Sigmoid colon (tissue), 6 donors: ENCODE measurements at regions not wholly inside any gene's neighbourhood (a gene's known extent, or its start where the extent isn't known, plus 50 kb on each side); places are given as distances from the start of the nearest gene placed in this dataset.

Experiments used
- DNase-seq: peaks from one replicate; pipeline ENCODE4 v3.0.0-alpha.2; 2019
- H3K27ac ChIP-seq, 4 donors: fragments of 200-600 bp; sonication (generic); one replicate each; pipeline ENCODE4 v1.5.1; 2016 to 2019; ENCODE audit warnings: mild to moderate bottlenecking in 1 of 4
- H3K27me3 ChIP-seq, 3 donors: fragments of 200-600 bp; sonication (generic); one replicate each; pipeline ENCODE4 v1.5.1; 2019; ENCODE audit warnings: mild to moderate bottlenecking in 1 of 3
- H3K36me3 ChIP-seq, 4 donors: fragments of 200-600 bp; sonication (generic); one replicate each; pipeline ENCODE4 v1.5.1; 2016 to 2019
- H3K4me1 ChIP-seq, 4 donors: fragments of 200-600 bp; sonication (generic); one replicate each; pipeline ENCODE4 v1.5.1; 2017 to 2019
- H3K4me3 ChIP-seq, 4 donors: fragments of 200-600 bp; sonication (generic); one replicate each; pipeline ENCODE4 v1.5.1; 2017 to 2019; ENCODE audit warnings: mild to moderate bottlenecking in 2 of 4, moderate library complexity in 1 of 4
- H3K9me3 ChIP-seq, 4 donors: fragments of 200-600 bp in 3 of 4; sonication (generic) in 3 of 4; one replicate each; pipeline versions ENCODE4 v1.5.1 to v1.6.1; 2013 to 2019
- CTCF ChIP-seq, 4 experiments: fragments of 450-650 bp in 3 of 4; fragments of 200-600 bp in 1 of 4; IDR thresholded peaks; one replicate each; pipeline ENCODE4 v1.5.1; 2016 to 2019; ENCODE audit warnings: antibody characterized with exemption in 4 of 4, mild to moderate bottlenecking in 3 of 4, moderate library complexity in 2 of 4
- EP300 ChIP-seq, 4 donors: sonication (generic); formaldehyde crosslinking; IDR thresholded peaks; one replicate each; pipeline ENCODE4 v1.6.1; 2017; ENCODE audit warnings: antibody characterized with exemption in 4 of 4
- POLR2A ChIP-seq, 2 donors: fragments of 450-650 bp; IDR thresholded peaks; one replicate each; pipeline ENCODE4 v1.6.1; 2016; ENCODE audit warnings: antibody characterized with exemption in 2 of 2, mild to moderate bottlenecking in 2 of 2, moderate library complexity in 2 of 2
- POLR2AphosphoS5 ChIP-seq, 4 donors: sonication (generic); formaldehyde crosslinking; IDR thresholded peaks; one replicate each; pipeline ENCODE4 v1.6.1; 2017; ENCODE audit warnings: antibody characterized with exemption in 4 of 4
- WGBS, 2 donors: extraction: QIAGEN DNeasy Blood & Tissue Kit; methylation state at CpG; one replicate each; pipeline ENCODE4 v1.1.7; 2013; 5-methylcytosine and 5-hydroxymethylcytosine counted together
- intact Hi-C: fragments of 100-400 bp; cut with DNase I; formaldehyde crosslinking; loops from one replicate; pipeline ENCODE4 v1.15.1; 2023
- donor health status: healthy with polysubstance abuse.
- donor health status: healthy.

- Histone ChIP-seq H3K27ac (peak overlapping the region in 2 of 4 donors; percentile 56 to 60), H3K27me3 (no peaks in the 10 kb centered on the region), H3K9me3 (no peaks in the 10 kb centered on the region), H3K4me1 (peaks cover 0 to 29% (median 9%) of the 10 kb centered on the region in 4 donors), H3K4me3 (no peak overlapping the region), H3K36me3 (peaks cover 0 to 3% (median 0%) of the 10 kb centered on the region in 4 donors)
- intact Hi-C loops = loop anchor here (5.0 kb wide), 1 partner anchor 427 kb away; no protein-coding TSS in a partner anchor
- 56 to 68% methylated on average over 4 of the region's 4 CpGs for WGBS, 2 donors
- TF ChIP-seq EP300 (IDR thresholded peaks at IDR 0.05) (no peak), CTCF (IDR thresholded peaks at IDR 0.05) (peak in 1 of 4 experiments; percentile 6)
- DNase-seq = no peak
These were observed 548.7 kb upstream of the DIPK2B start for GRCh38 chrX:45749375-45749774.

- 90 to 94% methylated on average over 1 of the region's 1 CpG for WGBS, 2 donors
- intact Hi-C loops = loop anchor here (5.0 kb wide), 1 partner anchor 426 kb away; no protein-coding TSS in a partner anchor
- no peak for DNase-seq
- Histone ChIP-seq H3K27me3 (no peaks in the 10 kb centered on the region), H3K36me3 (peaks cover 0 to 3% (median 0%) of the 10 kb centered on the region in 4 donors), H3K9me3 (no peaks in the 10 kb centered on the region), H3K4me1 (peaks cover 0 to 29% (median 9%) of the 10 kb centered on the region in 4 donors), H3K4me3 (no peak overlapping the region), H3K27ac (no peak overlapping the region)
- no peak for TF ChIP-seq POLR2A (IDR thresholded peaks at IDR 0.05)
- TF ChIP-seq EP300 (IDR thresholded peaks at IDR 0.05) = no peak
- TF ChIP-seq CTCF (IDR thresholded peaks at IDR 0.05) = no peak
- TF ChIP-seq POLR2AphosphoS5 (IDR thresholded peaks at IDR 0.05) = no peak
These were observed 547.7 kb upstream of the DIPK2B start for GRCh38 chrX:45748369-45748774.

GRCh38 chrX:45747905-45748304 is 547.2 kb upstream of the DIPK2B start:
- Histone ChIP-seq H3K36me3 (peaks cover 0 to 3% (median 0%) of the 10 kb centered on the region in 4 donors), H3K27me3 (no peaks in the 10 kb centered on the region), H3K9me3 (no peaks in the 10 kb centered on the region), H3K27ac (no peak overlapping the region), H3K4me3 (no peak overlapping the region), H3K4me1 (peaks cover 0 to 29% (median 9%) of the 10 kb centered on the region in 4 donors)
- intact Hi-C loops = loop anchor here (5.0 kb wide), 1 partner anchor 426 kb away; no protein-coding TSS in a partner anchor
- WGBS, 2 donors = 74 to 78% methylated on average over 4 of the region's 4 CpGs
- DNase-seq = no peak
- no peak for TF ChIP-seq CTCF (IDR thresholded peaks at IDR 0.05)
- TF ChIP-seq POLR2AphosphoS5 (IDR thresholded peaks at IDR 0.05) = no peak
- no peak for TF ChIP-seq POLR2A (IDR thresholded peaks at IDR 0.05)
- TF ChIP-seq EP300 (IDR thresholded peaks at IDR 0.05) = no peak

GRCh38 chrX:45745479-45745878 is 544.8 kb upstream of the DIPK2B start:
- intact Hi-C loops = loop anchor here (5.0 kb wide), 1 partner anchor 423 kb away; no protein-coding TSS in a partner anchor
- H3K9me3 ChIP-seq = no peaks in the 10 kb centered on the region
- peaks cover 0 to 3% (median 0%) of the 10 kb centered on the region in 4 donors for H3K36me3 ChIP-seq
- no peaks in the 10 kb centered on the region for H3K27me3 ChIP-seq
- no peak overlapping the region for H3K27ac ChIP-seq
- peaks cover 0 to 18% (median 2%) of the 10 kb centered on the region in 4 donors for H3K4me1 ChIP-seq
- no peak for DNase-seq
- no peak overlapping the region for H3K4me3 ChIP-seq
- TF ChIP-seq POLR2A (IDR thresholded peaks at IDR 0.05) (no peak), CTCF (IDR thresholded peaks at IDR 0.05) (no peak), EP300 (IDR thresholded peaks at IDR 0.05) (no peak), POLR2AphosphoS5 (IDR thresholded peaks at IDR 0.05) (no peak)
